GM06990 (cell line): ENCODE measurements at regions not wholly inside any gene's neighbourhood (a gene's known extent, or its start where the extent isn't known, plus 50 kb on each side); places are given as distances from the start of the nearest gene placed in this dataset.

Experiments
- DNase-seq: peaks from one replicate; pipeline ENCODE4 v3.0.0-alpha.2; 2011; ENCODE audit not compliant: insufficient read length; ENCODE audit errors: extremely low read depth
- H3K27me3 ChIP-seq: replicated peaks from 2 replicates; pipeline ENCODE4 v1.6.0; 2011; ENCODE audit warnings: low read length; ENCODE audit not compliant: control insufficient read depth, insufficient read depth
- H3K36me3 ChIP-seq: 2 replicates; pipeline ENCODE4 v1.5.1; 2011; ENCODE audit warnings: low read length; ENCODE audit not compliant: control insufficient read depth, insufficient read depth
- H3K4me3 ChIP-seq: replicated peaks from 2 replicates; pipeline ENCODE4 v1.5.1; 2011; ENCODE audit warnings: low read depth, mild to moderate bottlenecking, control low read depth, low read length
- TF ChIP-seq, protein P1 (sequence below): IDR thresholded peaks from 2 replicates; pipeline ENCODE4 v1.5.1; 2011; ENCODE audit warnings: low read length, control low read depth, mild to moderate bottlenecking, inconsistent platforms; ENCODE audit not compliant: insufficient read depth, poor library complexity, severe bottlenecking

DNA sequence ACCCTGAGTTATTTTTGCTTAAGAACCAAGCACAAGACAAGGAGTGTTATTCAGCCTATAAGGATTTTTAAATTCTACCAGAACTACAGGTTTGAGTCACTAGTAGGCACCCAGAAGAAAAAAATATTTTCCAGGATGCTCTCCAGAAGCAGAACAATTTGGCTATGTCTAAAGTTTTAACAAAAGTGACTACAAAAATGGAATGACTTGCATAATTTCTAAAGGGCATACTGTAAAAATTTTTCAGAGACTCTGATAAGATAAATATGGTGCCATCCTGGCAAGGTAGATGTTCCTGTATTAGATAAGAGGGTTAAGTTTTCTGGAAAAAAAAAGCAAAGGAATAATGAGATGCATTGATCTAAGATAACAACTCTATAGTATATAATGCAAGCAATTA lies 68.6 kb upstream of the FAM9A start:
- Histone ChIP-seq H3K4me3 (no peak overlapping the region), H3K27me3 (no peaks in the 10 kb centered on the region), H3K36me3 (no peaks in the 10 kb centered on the region)
- DNase-seq = no peak
- TF ChIP-seq, protein P1, sequence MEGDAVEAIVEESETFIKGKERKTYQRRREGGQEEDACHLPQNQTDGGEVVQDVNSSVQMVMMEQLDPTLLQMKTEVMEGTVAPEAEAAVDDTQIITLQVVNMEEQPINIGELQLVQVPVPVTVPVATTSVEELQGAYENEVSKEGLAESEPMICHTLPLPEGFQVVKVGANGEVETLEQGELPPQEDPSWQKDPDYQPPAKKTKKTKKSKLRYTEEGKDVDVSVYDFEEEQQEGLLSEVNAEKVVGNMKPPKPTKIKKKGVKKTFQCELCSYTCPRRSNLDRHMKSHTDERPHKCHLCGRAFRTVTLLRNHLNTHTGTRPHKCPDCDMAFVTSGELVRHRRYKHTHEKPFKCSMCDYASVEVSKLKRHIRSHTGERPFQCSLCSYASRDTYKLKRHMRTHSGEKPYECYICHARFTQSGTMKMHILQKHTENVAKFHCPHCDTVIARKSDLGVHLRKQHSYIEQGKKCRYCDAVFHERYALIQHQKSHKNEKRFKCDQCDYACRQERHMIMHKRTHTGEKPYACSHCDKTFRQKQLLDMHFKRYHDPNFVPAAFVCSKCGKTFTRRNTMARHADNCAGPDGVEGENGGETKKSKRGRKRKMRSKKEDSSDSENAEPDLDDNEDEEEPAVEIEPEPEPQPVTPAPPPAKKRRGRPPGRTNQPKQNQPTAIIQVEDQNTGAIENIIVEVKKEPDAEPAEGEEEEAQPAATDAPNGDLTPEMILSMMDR = no peak

DNA sequence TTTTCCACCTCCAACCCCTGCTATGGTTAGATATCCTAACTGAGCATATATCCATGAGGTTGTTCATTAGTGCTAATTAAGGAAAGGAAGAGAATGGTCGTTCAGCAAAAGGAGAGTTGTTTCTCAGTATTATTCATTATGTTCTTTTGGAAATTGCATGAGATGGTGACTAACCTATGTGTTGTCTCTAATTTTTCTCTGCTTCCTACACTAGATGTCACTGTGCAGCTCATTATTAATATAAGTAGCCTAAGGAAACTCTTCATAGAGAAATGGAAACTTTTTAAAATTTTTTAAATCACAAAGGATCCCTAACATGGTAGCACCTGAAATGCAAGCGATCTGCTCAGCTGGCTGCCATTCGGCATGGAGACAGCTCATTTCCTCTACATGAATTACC lies 67.7 kb upstream of the FAM9A start:
- Histone ChIP-seq H3K36me3 (no peaks in the 10 kb centered on the region), H3K4me3 (no peak overlapping the region), H3K27me3 (no peaks in the 10 kb centered on the region)
- TF ChIP-seq, protein P1 = no peak
- no peak for DNase-seq

DNA sequence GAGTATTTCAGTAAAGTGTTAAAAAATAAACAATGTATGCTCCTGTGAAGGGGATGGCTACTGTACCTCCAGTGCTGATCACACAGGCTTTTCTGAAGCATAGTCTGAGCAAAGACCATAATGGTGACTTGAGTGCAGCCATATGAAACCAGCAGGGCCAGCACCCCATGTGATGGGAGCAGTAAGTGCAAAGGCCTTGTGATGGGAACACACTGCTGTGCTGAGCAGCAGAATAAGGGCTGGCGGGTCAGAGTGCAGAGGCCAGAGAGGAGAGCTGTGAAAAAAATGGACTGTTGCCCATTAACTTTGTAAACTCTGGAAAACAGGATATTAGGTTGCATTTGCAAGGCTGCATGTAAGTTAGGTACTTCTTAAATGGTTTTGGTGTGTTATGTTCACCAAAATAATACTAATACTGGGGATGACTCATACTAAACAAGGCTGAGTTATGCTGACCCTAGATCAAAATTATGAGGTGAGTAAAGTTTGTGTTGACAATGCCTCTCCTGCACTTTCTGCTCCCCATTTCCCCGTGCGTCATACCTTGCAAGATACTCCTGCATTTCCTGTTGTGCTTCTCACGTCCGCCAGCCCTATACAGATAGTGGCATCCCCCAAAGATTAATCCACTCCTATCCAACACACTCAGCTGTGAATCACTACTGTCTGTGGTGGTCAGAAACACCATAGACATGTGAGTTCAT lies 67.0 kb upstream of the FAM9A start:
- Histone ChIP-seq H3K36me3 (no peaks in the 10 kb centered on the region), H3K27me3 (no peaks in the 10 kb centered on the region), H3K4me3 (no peak overlapping the region)
- no peak for DNase-seq
- TF ChIP-seq, protein P1 = no peak

DNA sequence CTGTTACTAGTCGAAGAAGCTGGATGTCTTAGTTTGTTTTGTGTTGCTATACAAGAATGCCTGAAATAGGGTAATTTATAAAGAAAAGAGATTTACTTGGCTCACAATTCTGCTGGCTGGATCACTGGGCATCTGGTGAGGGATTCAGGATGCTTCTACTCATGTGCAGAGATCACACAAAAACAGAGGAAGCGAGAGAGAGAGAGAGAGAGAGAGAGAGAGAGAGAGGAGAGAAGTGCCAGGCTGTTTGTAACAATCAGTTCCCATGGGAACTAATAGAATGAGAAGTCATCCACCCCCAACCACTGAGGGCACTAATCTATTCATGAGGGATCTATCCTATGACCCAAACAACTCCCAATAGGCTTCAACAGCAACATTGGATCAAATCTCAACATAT lies 66.2 kb upstream of the FAM9A start:
- Histone ChIP-seq H3K27me3 (no peaks in the 10 kb centered on the region), H3K4me3 (no peak overlapping the region), H3K36me3 (no peaks in the 10 kb centered on the region)
- TF ChIP-seq, protein P1 = no peak
- DNase-seq = no peak

DNA sequence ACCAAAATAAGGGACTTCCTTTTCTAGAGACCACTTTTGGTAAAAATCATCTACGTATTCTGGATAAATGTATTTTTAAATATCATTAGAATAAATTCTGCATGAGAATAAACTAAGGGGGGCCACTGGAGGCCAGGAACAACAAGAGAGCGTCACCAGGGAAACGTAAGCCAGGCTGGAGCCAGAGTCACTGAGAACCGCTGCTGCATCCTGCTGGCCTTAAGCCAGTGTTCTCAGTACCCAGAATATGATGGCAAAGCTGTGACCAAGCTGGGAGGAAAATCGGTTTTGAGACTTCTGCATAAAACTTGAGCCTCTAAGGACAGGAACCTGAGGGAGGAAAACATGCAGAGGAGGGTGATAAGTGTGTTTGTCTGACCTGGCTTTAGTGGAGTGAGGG lies 63.0 kb upstream of the FAM9A start:
- Histone ChIP-seq H3K27me3 (no peaks in the 10 kb centered on the region; the same call in 1 of the 2 replicates), H3K4me3 (no peak overlapping the region), H3K36me3 (no peaks in the 10 kb centered on the region)
- TF ChIP-seq, protein P1 = no peak
- no peak for DNase-seq

DNA sequence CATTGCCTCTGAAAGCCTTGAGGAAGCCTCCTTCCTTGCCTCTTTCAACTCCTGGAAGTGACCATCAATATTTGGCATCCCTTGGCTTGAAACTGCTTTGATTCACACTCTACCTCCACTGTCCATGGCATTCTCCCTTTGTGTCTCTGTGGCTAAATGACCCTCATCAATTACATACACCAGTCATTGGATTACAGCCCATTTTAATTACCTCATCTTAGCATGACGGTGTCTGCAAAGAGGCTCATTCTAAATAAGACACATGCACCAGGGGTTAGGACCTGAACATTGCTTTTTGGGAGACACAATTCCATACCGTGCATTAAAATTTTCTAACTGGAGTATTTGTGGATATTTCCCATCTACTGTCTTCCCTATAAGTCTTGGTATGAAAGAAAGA lies 60.7 kb upstream of the FAM9A start:
- H3K27me3 ChIP-seq = no peaks in the 10 kb centered on the region; the same call in 1 of the 2 replicates
- DNase-seq = no peak
- H3K36me3 ChIP-seq = no peaks in the 10 kb centered on the region
- no peak overlapping the region for H3K4me3 ChIP-seq
- TF ChIP-seq, protein P1 = no peak
